ENCODE measurements at regions not wholly inside any gene's neighbourhood (a gene's known extent, or its start where the extent isn't known, plus 50 kb on each side); places are given as distances from the start of the nearest gene placed in this dataset.
"Not testable (repeated sequence)": the region's sequence is repeated elsewhere in the genome, so short reads cannot be mapped to it uniquely, and the experiment has no call there.

GRCh38 chr10:93224005-93224779, 150.5 kb downstream of the CYP26A1 start:
- H3K27ac ChIP-seq (ENCODE audit: low read depth, low read length, poor library complexity, severe bottlenecking), result no peak overlapping the region
- H3K9me3 ChIP-seq (ENCODE audit: low read length), result no peaks in the 10 kb centered on the region
- TF ChIP-seq EZH2phosphoT487 (IDR thresholded peaks at IDR 0.05; ENCODE audit: borderline replicate concordance, low read depth, low read length), result no peak
- peak; percentile 61 for TF ChIP-seq CTCF (conservative IDR thresholded peaks at IDR 0.05; ENCODE audit: low read length)
- H3K36me3 ChIP-seq (ENCODE audit: insufficient read depth, low read length), result no peaks in the 10 kb centered on the region
- ChIA-PET CTCF (ENCODE audit: unreplicated experiment) (no interaction called here), POLR2A (no interaction called here)
- H2AFZ ChIP-seq (ENCODE audit: low read length), result no peak overlapping the region
- no peak for DNase-seq (ENCODE audit: low spot score)
- no peak overlapping the region for H3K4me2 ChIP-seq (ENCODE audit: low read length)
- no TSS peak for BruUV-seq (replicated peaks)
- no peak overlapping the region for H3K4me3 ChIP-seq (ENCODE audit: low read depth, low read length, poor library complexity, severe bottlenecking)
- no peaks in the 10 kb centered on the region for H4K20me1 ChIP-seq (ENCODE audit: insufficient read depth, low read length)
- no peaks in the 10 kb centered on the region for H3K79me2 ChIP-seq (ENCODE audit: insufficient read depth, low read depth, low read length)
- H3K9me2 ChIP-seq (ENCODE audit: insufficient read depth, low read length), result no peaks in the 10 kb centered on the region
- H3K4me1 ChIP-seq (ENCODE audit: insufficient read depth, low read length, poor library complexity, severe bottlenecking), result no peaks in the 10 kb centered on the region
- intact Hi-C loops (cut with micrococcal nuclease; ENCODE audit: unreplicated experiment), result no loop called here

- H3K79me2 ChIP-seq (ENCODE audit: insufficient read depth, low read depth, low read length), result no peaks in the 10 kb centered on the region
- DNase-seq (ENCODE audit: low spot score), result no peak
- ChIA-PET POLR2A (interaction anchor here (0.7 kb wide), 1 partner anchor 15 kb away, joined by 4 read pairs; no protein-coding TSS in a partner anchor), CTCF (ENCODE audit: unreplicated experiment) (no interaction called here)
- H3K36me3 ChIP-seq (ENCODE audit: insufficient read depth, low read length), result no peaks in the 10 kb centered on the region
- TF ChIP-seq EZH2phosphoT487 (IDR thresholded peaks at IDR 0.05; ENCODE audit: borderline replicate concordance, low read depth, low read length), result no peak
- no peak for TF ChIP-seq CTCF (conservative IDR thresholded peaks at IDR 0.05; ENCODE audit: low read length)
- no peaks in the 10 kb centered on the region for H3K4me1 ChIP-seq (ENCODE audit: insufficient read depth, low read length, poor library complexity, severe bottlenecking)
- H3K9me2 ChIP-seq (ENCODE audit: insufficient read depth, low read length), result no peaks in the 10 kb centered on the region
- no peak overlapping the region for H2AFZ ChIP-seq (ENCODE audit: low read length)
- no peak overlapping the region for H3K27ac ChIP-seq (ENCODE audit: low read depth, low read length, poor library complexity, severe bottlenecking)
- H3K4me2 ChIP-seq (ENCODE audit: low read length), result no peak overlapping the region
- no peak overlapping the region for H3K4me3 ChIP-seq (ENCODE audit: low read depth, low read length, poor library complexity, severe bottlenecking)
- H4K20me1 ChIP-seq (ENCODE audit: insufficient read depth, low read length), result no peaks in the 10 kb centered on the region
- no peaks in the 10 kb centered on the region for H3K9me3 ChIP-seq (ENCODE audit: low read length)
- intact Hi-C loops (cut with micrococcal nuclease; ENCODE audit: unreplicated experiment), result no loop called here
- no TSS peak for BruUV-seq (replicated peaks)
Measured at GRCh38 chr10:93225938-93226337, 152.2 kb downstream of the CYP26A1 start.

- Histone ChIP-seq H4K20me1 (ENCODE audit: insufficient read depth, low read length) (no peaks in the 10 kb centered on the region), H3K4me1 (ENCODE audit: insufficient read depth, low read length, poor library complexity, severe bottlenecking) (no peaks in the 10 kb centered on the region), H3K9me2 (ENCODE audit: insufficient read depth, low read length) (no peaks in the 10 kb centered on the region), H3K4me2 (ENCODE audit: low read length) (no peak overlapping the region), H3K79me2 (ENCODE audit: insufficient read depth, low read depth, low read length) (no peaks in the 10 kb centered on the region), H2AFZ (ENCODE audit: low read length) (no peak overlapping the region), H3K36me3 (ENCODE audit: insufficient read depth, low read length) (no peaks in the 10 kb centered on the region), H3K9me3 (ENCODE audit: low read length) (no peaks in the 10 kb centered on the region), H3K4me3 (ENCODE audit: low read depth, low read length, poor library complexity, severe bottlenecking) (no peak overlapping the region), H3K27ac (ENCODE audit: low read depth, low read length, poor library complexity, severe bottlenecking) (no peak overlapping the region)
- ChIA-PET CTCF (ENCODE audit: unreplicated experiment) (no interaction called here), POLR2A (interaction anchor here (0.5 to 0.7 kb wide), 2 partner anchors 14 to 1775 kb away, joined by 3 to 4 read pairs; no protein-coding TSS in a partner anchor)
- intact Hi-C loops (cut with micrococcal nuclease; ENCODE audit: unreplicated experiment), result no loop called here
- TF ChIP-seq EZH2phosphoT487 (IDR thresholded peaks at IDR 0.05; ENCODE audit: borderline replicate concordance, low read depth, low read length), result no peak
- TF ChIP-seq CTCF (conservative IDR thresholded peaks at IDR 0.05; ENCODE audit: low read length), result no peak
- no TSS peak for BruUV-seq (replicated peaks)
- DNase-seq (ENCODE audit: low spot score), result no peak
Measured at GRCh38 chr10:93226619-93227018, 152.9 kb downstream of the CYP26A1 start.

- H3K4me1 ChIP-seq (ENCODE audit: insufficient read depth, low read length, poor library complexity, severe bottlenecking); POLR2A ChIA-PET; H3K9me3 ChIP-seq (ENCODE audit: low read length); BruUV-seq (replicated peaks); intact Hi-C loops (cut with micrococcal nuclease; ENCODE audit: unreplicated experiment); H3K4me2 ChIP-seq (ENCODE audit: low read length); H3K27ac ChIP-seq (ENCODE audit: low read depth, low read length, poor library complexity, severe bottlenecking); H3K36me3 ChIP-seq (ENCODE audit: insufficient read depth, low read length); H3K9me2 ChIP-seq (ENCODE audit: insufficient read depth, low read length); DNase-seq (ENCODE audit: low spot score); H4K20me1 ChIP-seq (ENCODE audit: insufficient read depth, low read length); H3K4me3 ChIP-seq (ENCODE audit: low read depth, low read length, poor library complexity, severe bottlenecking); H2AFZ ChIP-seq (ENCODE audit: low read length); CTCF ChIA-PET (ENCODE audit: unreplicated experiment); H3K79me2 ChIP-seq (ENCODE audit: insufficient read depth, low read depth, low read length): not testable (repeated sequence)
Measured at GRCh38 chr10:93230596-93230995, 156.9 kb downstream of the CYP26A1 start.

Measured in OCI-LY7 (cell line).